ENCODE measurements at regions not wholly inside any gene's neighbourhood (a gene's known extent, or its start where the extent isn't known, plus 50 kb on each side); places are given as distances from the start of the nearest gene placed in this dataset.

DNA sequence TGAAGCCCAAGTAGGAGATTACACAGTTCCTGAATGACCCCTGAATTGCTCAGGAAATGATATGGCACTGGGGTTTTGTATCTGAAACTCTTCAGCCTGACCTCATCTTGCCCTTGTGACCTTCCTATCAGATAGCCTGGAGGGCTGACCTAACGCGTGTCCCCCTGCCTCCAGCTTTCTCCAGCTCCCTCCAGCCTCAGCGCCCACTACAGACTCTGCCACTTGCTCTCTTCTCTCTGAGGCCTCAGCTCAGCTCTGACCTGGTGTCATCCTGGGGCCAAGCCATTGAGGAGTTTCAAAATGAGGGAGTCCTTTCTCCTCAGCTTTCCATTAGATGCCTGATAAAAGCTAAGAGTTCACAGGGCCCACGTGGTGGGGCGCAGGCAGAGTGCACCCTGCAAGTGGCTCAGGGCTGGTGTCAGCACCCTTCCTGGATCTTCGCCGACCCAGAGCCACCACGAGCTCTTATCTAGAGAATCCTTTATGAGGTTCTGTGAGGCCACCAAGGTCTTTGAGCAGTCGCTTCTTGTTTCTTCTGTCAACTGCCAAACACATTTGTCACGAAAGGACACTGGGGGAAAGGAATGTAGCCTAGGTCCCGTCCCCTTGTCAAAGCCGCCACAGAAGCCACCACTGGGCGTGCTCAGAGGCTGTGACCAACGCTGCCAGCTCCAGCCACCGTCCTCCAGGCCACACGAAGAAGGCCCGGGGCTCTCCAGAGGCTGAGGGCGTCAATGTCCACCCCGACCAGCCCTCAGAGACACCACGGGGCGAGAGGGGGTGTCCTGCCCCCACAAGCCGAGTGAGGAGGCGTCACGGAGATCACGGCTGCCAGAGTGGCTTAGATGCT is 131.3 kb upstream of the GPC1 start:
- TF ChIP-seq, protein P1, sequence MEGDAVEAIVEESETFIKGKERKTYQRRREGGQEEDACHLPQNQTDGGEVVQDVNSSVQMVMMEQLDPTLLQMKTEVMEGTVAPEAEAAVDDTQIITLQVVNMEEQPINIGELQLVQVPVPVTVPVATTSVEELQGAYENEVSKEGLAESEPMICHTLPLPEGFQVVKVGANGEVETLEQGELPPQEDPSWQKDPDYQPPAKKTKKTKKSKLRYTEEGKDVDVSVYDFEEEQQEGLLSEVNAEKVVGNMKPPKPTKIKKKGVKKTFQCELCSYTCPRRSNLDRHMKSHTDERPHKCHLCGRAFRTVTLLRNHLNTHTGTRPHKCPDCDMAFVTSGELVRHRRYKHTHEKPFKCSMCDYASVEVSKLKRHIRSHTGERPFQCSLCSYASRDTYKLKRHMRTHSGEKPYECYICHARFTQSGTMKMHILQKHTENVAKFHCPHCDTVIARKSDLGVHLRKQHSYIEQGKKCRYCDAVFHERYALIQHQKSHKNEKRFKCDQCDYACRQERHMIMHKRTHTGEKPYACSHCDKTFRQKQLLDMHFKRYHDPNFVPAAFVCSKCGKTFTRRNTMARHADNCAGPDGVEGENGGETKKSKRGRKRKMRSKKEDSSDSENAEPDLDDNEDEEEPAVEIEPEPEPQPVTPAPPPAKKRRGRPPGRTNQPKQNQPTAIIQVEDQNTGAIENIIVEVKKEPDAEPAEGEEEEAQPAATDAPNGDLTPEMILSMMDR (IDR thresholded peaks at IDR 0.05; ENCODE audit: low read depth, low read length), result no peak
- TF ChIP-seq POLR2A (IDR thresholded peaks at IDR 0.05; ENCODE audit: extremely low read depth, insufficient read length), result no peak
- TF ChIP-seq, protein P2, sequence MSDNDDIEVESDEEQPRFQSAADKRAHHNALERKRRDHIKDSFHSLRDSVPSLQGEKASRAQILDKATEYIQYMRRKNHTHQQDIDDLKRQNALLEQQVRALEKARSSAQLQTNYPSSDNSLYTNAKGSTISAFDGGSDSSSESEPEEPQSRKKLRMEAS (IDR thresholded peaks at IDR 0.05; ENCODE audit: low read depth, low read length), result no peak

Data from NB4 (cell line).